K562 (cell line): ENCODE measurements at regions not wholly inside any gene's neighbourhood (a gene's known extent, or its start where the extent isn't known, plus 50 kb on each side); places are given as distances from the start of the nearest gene placed in this dataset.

Source experiments
- AFF4 ChIP-seq: sonication (generic); formaldehyde crosslinking; IDR thresholded peaks from 2 replicates; pipeline ENCODE4 v1.8.0; 2023; ENCODE audit warnings: mild to moderate bottlenecking, missing genetic modification reagents
- ATF2 ChIP-seq: sonication (generic); formaldehyde crosslinking; IDR thresholded peaks from 2 replicates; pipeline ENCODE4 v1.8.1; 2022; ENCODE audit warnings: missing genetic modification reagents
- CBX1 ChIP-seq: sonication (generic); IDR thresholded peaks from 2 replicates; pipeline ENCODE4 v1.6.1; 2016; ENCODE audit warnings: antibody characterized with exemption, low read depth, mild to moderate bottlenecking
- EZH2 ChIP-seq: IDR thresholded peaks from 2 replicates; pipeline ENCODE4 v1.6.1; 2012; ENCODE audit warnings: low read depth, mild to moderate bottlenecking, inconsistent platforms, low read length, borderline replicate concordance
- GATAD2B ChIP-seq: fragments of 450-650 bp; IDR thresholded peaks from 2 replicates; pipeline ENCODE4 v1.6.1; 2017; ENCODE audit warnings: mild to moderate bottlenecking, borderline replicate concordance
- JUNB ChIP-seq: fragments of 450-650 bp; formaldehyde crosslinking; conservative IDR thresholded peaks from 2 replicates; pipeline ENCODE4 v1.4.0; 2020; ENCODE audit warnings: mild to moderate bottlenecking
- KDM5B ChIP-seq: fragments of 200-600 bp; sonication (generic); IDR thresholded peaks from 2 replicates; pipeline ENCODE4 v1.6.1; 2012; ENCODE audit warnings: low read depth, mild to moderate bottlenecking, moderate library complexity, low read length, control low read depth, inconsistent platforms; ENCODE audit not compliant: insufficient replicate concordance
- MCM5 ChIP-seq: fragments of 450-650 bp; IDR thresholded peaks from 2 replicates; pipeline ENCODE4 v1.6.1; 2016; ENCODE audit warnings: low read depth
- MTA3 ChIP-seq: fragments of 450-650 bp; formaldehyde crosslinking; IDR thresholded peaks from 2 replicates; pipeline ENCODE4 v1.6.1; 2017; ENCODE audit warnings: mild to moderate bottlenecking, borderline replicate concordance
- TCF7 ChIP-seq: sonication (generic); IDR thresholded peaks from 2 replicates; pipeline ENCODE4 v1.6.1; 2016; ENCODE audit warnings: antibody characterized with exemption, borderline replicate concordance

- TF ChIP-seq AFF4 (CRISPR knock-in tag) (no peak), KDM5B (no peak), JUNB (CRISPR knock-in tag) (no peak), ATF2 (no peak), CBX1 (no peak), TCF7 (no peak), MTA3 (no peak), EZH2 (no peak), GATAD2B (no peak), MCM5 (no peak)
These were observed 78.3 kb upstream of the BARHL2 start (continued) for GRCh38 chr1:90795431-90795830.
